ENCODE measurements at regions not wholly inside any gene's neighbourhood (a gene's known extent, or its start where the extent isn't known, plus 50 kb on each side); places are given as distances from the start of the nearest gene placed in this dataset.

- TF ChIP-seq EZH2 (optimal IDR thresholded peaks at IDR 0.05; ENCODE audit: low read depth, low read length), result no peak
- no peak for TF ChIP-seq CTCF (IDR thresholded peaks at IDR 0.05; ENCODE audit: low read length)
- TF ChIP-seq EZH2phosphoT487 (IDR thresholded peaks at IDR 0.05; ENCODE audit: low read length), result no peak
Measured at GRCh38 chr9:27634879-27635278, 61.6 kb upstream of the C9orf72 start.
